Loucy (cell line): ENCODE measurements at regions not wholly inside any gene's neighbourhood (a gene's known extent, or its start where the extent isn't known, plus 50 kb on each side); places are given as distances from the start of the nearest gene placed in this dataset.

Experiments used
- H2AFZ ChIP-seq: fragments of 200-600 bp; sonication (generic); 2 replicates; pipeline ENCODE4 v1.6.0; 2016; ENCODE audit warnings: antibody characterized with exemption, mild to moderate bottlenecking, low read length, moderate library complexity
- H3F3A ChIP-seq: fragments of 200-600 bp; 2 replicates; pipeline ENCODE4 v1.6.0; 2016; ENCODE audit warnings: antibody characterized with exemption, low read depth, mild to moderate bottlenecking
- H3K27me3 ChIP-seq: fragments of 200-600 bp; sonication (generic); 2 replicates; pipeline ENCODE4 v1.6.1; 2014; ENCODE audit warnings: low read length, mild to moderate bottlenecking; ENCODE audit not compliant: insufficient read depth, poor library complexity, severe bottlenecking
- H3K36me3 ChIP-seq: fragments of 200-600 bp; sonication (generic); 2 replicates; pipeline ENCODE4 v1.6.1; 2016; ENCODE audit warnings: low read length; ENCODE audit not compliant: insufficient read depth
- H3K4me1 ChIP-seq: fragments of 200-600 bp; sonication (generic); 2 replicates; pipeline ENCODE4 v1.5.1; 2014; ENCODE audit warnings: low read length, mild to moderate bottlenecking; ENCODE audit not compliant: insufficient read depth, poor library complexity, severe bottlenecking
- H3K4me2 ChIP-seq: fragments of 200-600 bp; sonication (generic); 2 replicates; pipeline ENCODE4 v1.6.0; 2014; ENCODE audit warnings: antibody characterized with exemption, low read length, low read depth, mild to moderate bottlenecking; ENCODE audit not compliant: poor library complexity, severe bottlenecking
- H3K4me3 ChIP-seq: fragments of 200-600 bp; sonication (generic); 2 replicates; pipeline ENCODE4 v1.5.1; 2014; ENCODE audit warnings: low read length, mild to moderate bottlenecking, mixed read lengths; ENCODE audit not compliant: poor library complexity, severe bottlenecking
- H3K79me2 ChIP-seq: fragments of 200-600 bp; sonication (generic); 2 replicates; pipeline ENCODE4 v1.6.1; 2014; ENCODE audit warnings: low read length; ENCODE audit not compliant: insufficient read depth
- H3K9ac ChIP-seq: fragments of 200-600 bp; sonication (generic); 2 replicates; pipeline ENCODE4 v1.6.0; 2014; ENCODE audit warnings: mild to moderate bottlenecking, low read depth, low read length, moderate library complexity; ENCODE audit not compliant: poor library complexity, severe bottlenecking
- H3K9me2 ChIP-seq: fragments of 200-600 bp; sonication (generic); replicated peaks from 2 replicates; pipeline ENCODE4 v1.6.1; 2016; ENCODE audit warnings: low read depth, low read length, mixed read lengths
- H3K9me3 ChIP-seq: fragments of 200-600 bp; sonication (generic); 2 replicates; pipeline ENCODE4 v1.6.1; 2014; ENCODE audit warnings: mild to moderate bottlenecking, antibody characterized with exemption, low read length, low read depth; ENCODE audit not compliant: insufficient read depth
- H4K20me1 ChIP-seq: fragments of 200-600 bp; sonication (generic); 2 replicates; pipeline ENCODE4 v1.6.0; 2014; ENCODE audit warnings: antibody characterized with exemption, low read length, mild to moderate bottlenecking; ENCODE audit not compliant: insufficient read depth, poor library complexity, severe bottlenecking
- CTCF ChIP-seq: fragments of 200-600 bp; sonication (generic); conservative IDR thresholded peaks from 2 replicates; pipeline ENCODE4 v1.5.1; 2014; ENCODE audit warnings: mild to moderate bottlenecking, antibody characterized with exemption, low read length
- EZH2phosphoT487 ChIP-seq: fragments of 200-600 bp; IDR thresholded peaks from 2 replicates; pipeline ENCODE4 v1.6.1; 2018; ENCODE audit warnings: antibody characterized with exemption, mild to moderate bottlenecking, moderate library complexity, borderline replicate concordance

- Histone ChIP-seq H2AFZ (no peak overlapping the region; the same call in 1 of the 2 replicates), H3K9me2 (no peaks in the 10 kb centered on the region), H4K20me1 (no peaks in the 10 kb centered on the region), H3K4me1 (no peaks in the 10 kb centered on the region), H3K4me2 (no peak overlapping the region), H3K9ac (no peak overlapping the region), H3K4me3 (no peak overlapping the region), H3K27me3 (no peaks in the 10 kb centered on the region), H3K9me3 (no peaks in the 10 kb centered on the region), H3K79me2 (no peaks in the 10 kb centered on the region), H3F3A (no peaks in the 10 kb centered on the region), H3K36me3 (no peaks in the 10 kb centered on the region)
- TF ChIP-seq CTCF = peak; percentile 83
- TF ChIP-seq EZH2phosphoT487 = no peak
Measured at GRCh38 chr12:127108360-127109215, 1158.4 kb upstream of the TMEM132C start.

GRCh38 chr12:127113945-127114344, 1153.0 kb upstream of the TMEM132C start:
- Histone ChIP-seq H3K9ac (no peak overlapping the region), H2AFZ (no peak overlapping the region)

DNA sequence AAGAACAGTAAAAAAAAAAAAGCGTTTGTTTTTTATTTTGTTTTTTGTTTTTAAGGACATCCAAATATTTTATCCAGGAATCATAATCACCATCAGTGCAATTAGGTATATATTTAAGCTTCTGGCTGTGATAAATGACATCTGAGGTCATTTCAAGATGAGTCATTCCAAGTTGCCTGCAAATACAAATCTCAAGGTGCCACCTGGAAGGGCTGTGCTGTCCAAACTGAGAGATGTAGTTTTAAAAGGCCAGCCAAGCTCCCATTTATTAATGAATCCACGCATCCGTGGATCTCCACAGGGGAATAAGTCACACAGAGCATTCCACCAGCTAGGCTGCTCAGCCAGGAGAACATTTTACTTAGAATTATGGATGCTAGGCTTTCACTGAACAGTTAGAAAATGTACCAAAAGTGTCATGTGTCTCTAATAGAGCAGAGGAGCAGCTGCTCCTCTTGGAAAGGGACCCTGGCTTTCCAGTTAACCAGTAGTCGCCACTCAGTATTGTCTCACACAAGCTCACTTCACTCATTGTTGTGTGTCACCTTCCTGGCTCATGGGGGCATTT, 1151.4 kb upstream of the TMEM132C start:
- H2AFZ ChIP-seq = no peak overlapping the region
- no peaks in the 10 kb centered on the region for H3K9me2 ChIP-seq
- no peaks in the 10 kb centered on the region for H3K27me3 ChIP-seq
- H3F3A ChIP-seq = no peaks in the 10 kb centered on the region
- no peaks in the 10 kb centered on the region for H3K79me2 ChIP-seq
- no peak overlapping the region for H3K4me2 ChIP-seq
- no peak overlapping the region for H3K9ac ChIP-seq
- H3K4me1 ChIP-seq = no peaks in the 10 kb centered on the region
- TF ChIP-seq EZH2phosphoT487 (no peak), CTCF (no peak)
- H3K4me3 ChIP-seq = no peak overlapping the region
- H3K36me3 ChIP-seq = no peaks in the 10 kb centered on the region
- H4K20me1 ChIP-seq = no peaks in the 10 kb centered on the region
- H3K9me3 ChIP-seq = no peaks in the 10 kb centered on the region

More at GRCh38 chr12:127113945-127114344, 1153.0 kb upstream of the TMEM132C start:
- no peaks in the 10 kb centered on the region for H3K9me3 ChIP-seq
- no peaks in the 10 kb centered on the region for H3K27me3 ChIP-seq
- H3K36me3 ChIP-seq = no peaks in the 10 kb centered on the region
- no peaks in the 10 kb centered on the region for H3K4me1 ChIP-seq
- H3K4me2 ChIP-seq = no peak overlapping the region
- no peaks in the 10 kb centered on the region for H3F3A ChIP-seq
- H4K20me1 ChIP-seq = no peaks in the 10 kb centered on the region
- no peaks in the 10 kb centered on the region for H3K79me2 ChIP-seq
- no peaks in the 10 kb centered on the region for H3K9me2 ChIP-seq
- H3K4me3 ChIP-seq = no peak overlapping the region
- no peak for TF ChIP-seq EZH2phosphoT487
- TF ChIP-seq CTCF = no peak
